ENCODE measurements at regions not wholly inside any gene's neighbourhood (a gene's known extent, or its start where the extent isn't known, plus 50 kb on each side); places are given as distances from the start of the nearest gene placed in this dataset.

DNA sequence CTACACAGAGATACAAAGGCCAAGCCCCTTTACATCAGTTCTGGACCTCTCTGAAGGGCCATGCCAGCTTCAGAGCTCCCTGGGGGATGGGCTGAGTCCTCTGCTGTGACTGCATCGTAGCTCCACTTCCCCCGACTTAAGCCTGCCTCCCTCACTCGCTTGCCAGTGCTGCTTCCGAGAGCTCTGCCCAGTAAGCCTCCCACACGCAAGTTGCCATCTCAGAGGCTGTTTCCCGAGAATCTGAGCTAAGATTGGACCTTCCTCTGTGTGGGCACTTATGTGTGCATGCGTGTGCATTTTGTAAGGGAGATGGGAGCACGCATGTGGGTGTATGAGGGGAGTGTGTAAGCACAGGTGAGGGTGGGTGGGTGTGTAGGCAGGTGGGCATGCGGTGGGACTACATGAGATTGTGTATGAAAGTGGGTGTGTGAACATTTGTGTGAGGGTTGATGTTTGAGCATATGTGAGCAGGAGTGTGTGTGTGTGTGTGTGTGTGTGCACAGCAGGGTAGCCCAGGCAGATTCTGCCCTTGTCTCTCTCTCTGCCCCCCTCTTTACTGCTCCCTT, 163.0 kb upstream of the SYT13 start:
- TF ChIP-seq, protein P1, sequence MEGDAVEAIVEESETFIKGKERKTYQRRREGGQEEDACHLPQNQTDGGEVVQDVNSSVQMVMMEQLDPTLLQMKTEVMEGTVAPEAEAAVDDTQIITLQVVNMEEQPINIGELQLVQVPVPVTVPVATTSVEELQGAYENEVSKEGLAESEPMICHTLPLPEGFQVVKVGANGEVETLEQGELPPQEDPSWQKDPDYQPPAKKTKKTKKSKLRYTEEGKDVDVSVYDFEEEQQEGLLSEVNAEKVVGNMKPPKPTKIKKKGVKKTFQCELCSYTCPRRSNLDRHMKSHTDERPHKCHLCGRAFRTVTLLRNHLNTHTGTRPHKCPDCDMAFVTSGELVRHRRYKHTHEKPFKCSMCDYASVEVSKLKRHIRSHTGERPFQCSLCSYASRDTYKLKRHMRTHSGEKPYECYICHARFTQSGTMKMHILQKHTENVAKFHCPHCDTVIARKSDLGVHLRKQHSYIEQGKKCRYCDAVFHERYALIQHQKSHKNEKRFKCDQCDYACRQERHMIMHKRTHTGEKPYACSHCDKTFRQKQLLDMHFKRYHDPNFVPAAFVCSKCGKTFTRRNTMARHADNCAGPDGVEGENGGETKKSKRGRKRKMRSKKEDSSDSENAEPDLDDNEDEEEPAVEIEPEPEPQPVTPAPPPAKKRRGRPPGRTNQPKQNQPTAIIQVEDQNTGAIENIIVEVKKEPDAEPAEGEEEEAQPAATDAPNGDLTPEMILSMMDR (IDR thresholded peaks at IDR 0.05): no peak
- no peak for TF ChIP-seq POLR2A (IDR thresholded peaks at IDR 0.05)
